SU-DHL-6 (cell line): ENCODE measurements at regions not wholly inside any gene's neighbourhood (a gene's known extent, or its start where the extent isn't known, plus 50 kb on each side); places are given as distances from the start of the nearest gene placed in this dataset.

ENCODE experiments used
- H2AFZ ChIP-seq: fragments of 200-600 bp; sonication (generic); 2 replicates; pipeline ENCODE4 v1.6.1; 2014; ENCODE audit warnings: low read depth, mild to moderate bottlenecking, moderate library complexity, mixed read lengths, antibody characterized with exemption, low read length; ENCODE audit not compliant: severe bottlenecking
- H3F3A ChIP-seq: fragments of 200-600 bp; shearing (Covaris generic); 2 replicates; pipeline ENCODE4 v1.6.0; 2016; ENCODE audit warnings: antibody characterized with exemption, mild to moderate bottlenecking; ENCODE audit not compliant: insufficient read depth
- H3K27ac ChIP-seq: fragments of 200-600 bp; sonication (generic); 2 replicates; pipeline ENCODE4 v1.5.1; 2016; ENCODE audit warnings: low read depth, mild to moderate bottlenecking, low read length, moderate library complexity, mixed read lengths
- H3K27me3 ChIP-seq: fragments of 200-600 bp; sonication (generic), shearing (Covaris generic); 2 replicates; pipeline ENCODE4 v1.6.0; 2014; ENCODE audit warnings: mild to moderate bottlenecking, low read length
- H3K36me3 ChIP-seq: fragments of 200-600 bp; sonication (generic); 2 replicates; pipeline ENCODE4 v1.6.1; 2014; ENCODE audit warnings: mild to moderate bottlenecking, low read length, mixed read lengths
- H3K4me2 ChIP-seq: fragments of 300-600, 200-600 bp; shearing (Covaris generic), sonication (generic); 2 replicates; pipeline ENCODE4 v1.6.0; 2014; ENCODE audit warnings: low read length, low read depth, mild to moderate bottlenecking; ENCODE audit not compliant: poor library complexity, severe bottlenecking
- H3K4me3 ChIP-seq: fragments of 200-600 bp; sonication (generic); 2 replicates; pipeline ENCODE4 v1.5.1; 2014; ENCODE audit warnings: antibody characterized with exemption, low read length, mild to moderate bottlenecking, mixed read lengths; ENCODE audit not compliant: insufficient read depth, poor library complexity, severe bottlenecking
- H3K79me2 ChIP-seq: fragments of 200-600 bp; sonication (generic); 2 replicates; pipeline ENCODE4 v1.6.1; 2014; ENCODE audit warnings: mild to moderate bottlenecking, low read length, moderate library complexity; ENCODE audit not compliant: insufficient read depth
- H3K9ac ChIP-seq: fragments of 200-600 bp; sonication (generic); 2 replicates; pipeline ENCODE4 v1.7.0; 2014; ENCODE audit warnings: mild to moderate bottlenecking, low read length
- H3K9me2 ChIP-seq: fragments of 200-600 bp; sonication (generic); replicated peaks from 2 replicates; pipeline ENCODE4 v1.6.1; 2014; ENCODE audit warnings: low read length; ENCODE audit not compliant: insufficient read depth
- H3K9me3 ChIP-seq: fragments of 200-600 bp; sonication (generic); 2 replicates; pipeline ENCODE4 v1.6.1; 2014; ENCODE audit warnings: low read length, mixed read lengths; ENCODE audit not compliant: insufficient read depth
- H4K20me1 ChIP-seq: fragments of 200-600 bp; sonication (generic); 2 replicates; pipeline ENCODE4 v1.6.1; 2014; ENCODE audit warnings: low read depth, mild to moderate bottlenecking, antibody characterized with exemption, low read length, moderate library complexity, mixed read lengths
- CTCF ChIP-seq: fragments of 200-600 bp; sonication (generic); IDR thresholded peaks from one replicate; pipeline ENCODE4 v1.5.1; 2017; ENCODE audit warnings: antibody characterized with exemption, mild to moderate bottlenecking, low read length, moderate library complexity; ENCODE audit not compliant: insufficient read depth, poor library complexity, severe bottlenecking
- EZH2phosphoT487 ChIP-seq: fragments of 200-600 bp; sonication (generic), shearing (Covaris generic); conservative IDR thresholded peaks from 2 replicates; pipeline ENCODE4 v1.6.1; 2018; ENCODE audit warnings: mild to moderate bottlenecking, antibody characterized with exemption, low read length, moderate library complexity, mixed read lengths

- H3K27me3 ChIP-seq = no peaks in the 10 kb centered on the region
- no peaks in the 10 kb centered on the region for H3K36me3 ChIP-seq
- no peak overlapping the region for H3K27ac ChIP-seq
- H2AFZ ChIP-seq = no peak overlapping the region
- H3K9me3 ChIP-seq = no peaks in the 10 kb centered on the region
- H3F3A ChIP-seq = no peaks in the 10 kb centered on the region
- no peaks in the 10 kb centered on the region for H3K79me2 ChIP-seq
- H3K9me2 ChIP-seq = no peaks in the 10 kb centered on the region
- no peak overlapping the region for H3K9ac ChIP-seq
- H3K4me2 ChIP-seq = no peak overlapping the region
- TF ChIP-seq EZH2phosphoT487 (no peak), CTCF (no peak)
- H4K20me1 ChIP-seq = no peaks in the 10 kb centered on the region
- H3K4me3 ChIP-seq = no peak overlapping the region
Observed at GRCh38 chr15:95162069-95162468, 930.7 kb downstream of the MCTP2 start.

GRCh38 chr15:95162531-95162930, 931.2 kb downstream of the MCTP2 start:
- no peaks in the 10 kb centered on the region for H3K36me3 ChIP-seq
- no peaks in the 10 kb centered on the region for H3F3A ChIP-seq
- H3K27me3 ChIP-seq = no peaks in the 10 kb centered on the region
- no peak overlapping the region for H2AFZ ChIP-seq
- no peaks in the 10 kb centered on the region for H3K79me2 ChIP-seq
- no peaks in the 10 kb centered on the region for H4K20me1 ChIP-seq
- no peak overlapping the region for H3K4me2 ChIP-seq
- TF ChIP-seq CTCF (no peak), EZH2phosphoT487 (no peak)
- no peaks in the 10 kb centered on the region for H3K9me3 ChIP-seq
- no peaks in the 10 kb centered on the region for H3K9me2 ChIP-seq
- no peak overlapping the region for H3K9ac ChIP-seq
- H3K4me3 ChIP-seq = no peak overlapping the region
- no peak overlapping the region for H3K27ac ChIP-seq

- Histone ChIP-seq H4K20me1 (no peaks in the 10 kb centered on the region), H3K9ac (no peak overlapping the region), H3K27me3 (no peaks in the 10 kb centered on the region), H3K4me2 (no peak overlapping the region), H3K4me3 (no peak overlapping the region), H3K9me3 (no peaks in the 10 kb centered on the region), H2AFZ (no peak overlapping the region), H3F3A (no peaks in the 10 kb centered on the region), H3K9me2 (no peaks in the 10 kb centered on the region), H3K36me3 (no peaks in the 10 kb centered on the region), H3K27ac (no peak overlapping the region), H3K79me2 (no peaks in the 10 kb centered on the region)
- no peak for TF ChIP-seq EZH2phosphoT487
- TF ChIP-seq CTCF = no peak
Observed at GRCh38 chr15:95162967-95163531, 931.7 kb downstream of the MCTP2 start.

- Histone ChIP-seq H3K9me3 (no peaks in the 10 kb centered on the region), H3K4me2 (no peak overlapping the region), H3F3A (no peaks in the 10 kb centered on the region), H3K9me2 (no peaks in the 10 kb centered on the region), H3K79me2 (no peaks in the 10 kb centered on the region), H3K27me3 (no peaks in the 10 kb centered on the region), H4K20me1 (no peaks in the 10 kb centered on the region), H2AFZ (no peak overlapping the region), H3K4me3 (no peak overlapping the region), H3K9ac (no peak overlapping the region), H3K27ac (no peak overlapping the region), H3K36me3 (no peaks in the 10 kb centered on the region)
- TF ChIP-seq CTCF = no peak
- TF ChIP-seq EZH2phosphoT487 = no peak
Observed at GRCh38 chr15:95168152-95168551, 936.8 kb downstream of the MCTP2 start.
